ENCODE measurements at regions not wholly inside any gene's neighbourhood (a gene's known extent, or its start where the extent isn't known, plus 50 kb on each side); places are given as distances from the start of the nearest gene placed in this dataset.

DNA sequence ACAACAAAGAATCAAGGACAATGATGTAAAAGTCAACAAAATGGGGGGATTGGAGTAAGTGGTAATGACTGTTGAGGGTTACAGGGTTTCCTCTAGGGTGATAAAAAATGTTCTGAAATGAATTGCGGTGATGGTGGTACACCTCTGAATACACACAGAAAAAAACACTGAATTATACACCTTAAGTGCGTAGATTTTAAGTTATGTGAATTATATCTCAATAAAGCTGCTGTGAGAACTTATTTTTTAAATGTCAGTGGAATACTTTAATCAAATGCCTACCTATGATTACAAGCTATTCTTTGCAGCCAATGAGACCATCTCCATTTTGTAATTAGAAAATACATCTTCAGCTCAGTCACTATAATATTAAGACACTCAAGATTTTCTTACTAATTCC, 53.5 kb downstream of the ZNF608 start:
- no peak for DNase-seq (ENCODE audit: low read depth)
- H3K4me3 ChIP-seq (ENCODE audit: low read depth, low read length): no peak overlapping the region

DNA sequence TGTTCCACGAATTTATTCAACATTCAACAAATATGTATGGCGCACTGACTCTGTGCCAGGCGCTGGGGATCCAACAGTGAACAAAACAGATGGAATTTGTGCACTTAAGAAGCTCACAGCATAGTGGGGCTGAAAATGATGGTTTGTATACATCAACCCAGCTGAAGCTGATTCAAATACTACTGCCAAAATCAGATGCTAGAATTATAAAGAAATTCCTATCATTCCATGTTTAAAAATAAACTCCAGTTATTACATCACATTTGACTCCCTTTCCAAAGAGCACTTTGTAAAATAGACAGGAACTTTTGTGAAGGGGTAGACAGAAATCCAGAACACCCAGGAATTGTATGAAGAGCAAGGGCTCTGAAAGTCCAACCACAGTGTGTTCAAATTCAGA, 54.1 kb downstream of the ZNF608 start:
- no peak overlapping the region for H3K4me3 ChIP-seq (ENCODE audit: low read depth, low read length)
- peak; percentile 25 for DNase-seq (ENCODE audit: low read depth)

DNA sequence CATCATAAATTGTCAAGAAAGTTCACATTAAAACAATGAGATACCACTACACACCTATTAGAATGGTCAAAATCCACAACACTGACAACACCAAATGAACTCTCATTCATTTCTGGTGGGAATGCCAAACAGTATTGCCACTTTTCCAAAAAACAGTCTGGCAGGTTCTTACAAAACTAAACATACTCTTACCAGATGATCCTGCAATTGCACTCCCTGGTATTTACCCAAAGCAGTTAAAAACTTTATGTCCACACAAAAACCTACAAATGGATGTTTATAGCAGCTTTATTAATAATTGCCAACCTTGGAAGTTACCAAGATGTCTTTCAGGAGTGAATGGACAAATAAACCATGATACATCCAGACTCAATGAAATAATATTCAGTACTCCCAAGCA, 56.8 kb downstream of the ZNF608 start:
- H3K4me3 ChIP-seq (ENCODE audit: low read depth, low read length): no peak overlapping the region
- DNase-seq (ENCODE audit: low read depth): no peak

DNA sequence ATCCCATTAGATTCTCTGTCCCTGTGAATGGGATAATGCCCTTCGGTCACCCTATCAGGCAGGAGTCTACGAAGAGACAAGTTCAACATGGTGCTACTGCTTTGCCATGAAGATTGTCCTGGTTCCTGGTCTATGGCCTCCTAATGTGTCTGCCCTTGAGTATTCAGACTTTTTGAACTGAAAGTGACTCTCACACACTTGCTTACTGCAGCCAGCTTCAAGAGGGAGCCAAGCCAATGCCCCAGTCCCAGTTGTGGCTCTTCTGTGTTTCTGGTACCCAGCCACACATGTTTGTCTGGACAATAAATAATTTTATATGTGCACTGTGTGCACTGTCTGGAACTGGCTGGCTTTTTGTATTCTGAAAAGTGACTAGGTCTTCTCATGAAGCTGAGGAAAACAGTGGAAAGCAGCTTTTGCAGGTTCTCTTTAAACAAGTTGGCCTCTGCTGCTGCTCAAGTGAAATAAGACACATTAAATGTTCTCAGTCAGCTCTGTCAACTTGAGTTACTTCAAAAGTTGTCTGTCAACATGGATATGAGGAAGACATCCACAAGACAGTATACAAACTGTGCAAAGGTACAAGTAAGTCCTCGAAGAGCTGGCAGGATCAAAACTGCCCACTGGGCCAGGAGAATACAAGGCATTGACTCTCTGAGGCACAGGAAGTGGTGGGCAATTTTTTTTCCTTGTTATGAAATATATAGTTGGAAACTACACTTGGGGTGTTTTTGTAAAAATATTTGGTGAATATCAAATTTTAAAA, 60.0 kb downstream of the ZNF608 start:
- no peak overlapping the region for H3K4me3 ChIP-seq (ENCODE audit: low read depth, low read length)
- no peak for DNase-seq (ENCODE audit: low read depth)

DNA sequence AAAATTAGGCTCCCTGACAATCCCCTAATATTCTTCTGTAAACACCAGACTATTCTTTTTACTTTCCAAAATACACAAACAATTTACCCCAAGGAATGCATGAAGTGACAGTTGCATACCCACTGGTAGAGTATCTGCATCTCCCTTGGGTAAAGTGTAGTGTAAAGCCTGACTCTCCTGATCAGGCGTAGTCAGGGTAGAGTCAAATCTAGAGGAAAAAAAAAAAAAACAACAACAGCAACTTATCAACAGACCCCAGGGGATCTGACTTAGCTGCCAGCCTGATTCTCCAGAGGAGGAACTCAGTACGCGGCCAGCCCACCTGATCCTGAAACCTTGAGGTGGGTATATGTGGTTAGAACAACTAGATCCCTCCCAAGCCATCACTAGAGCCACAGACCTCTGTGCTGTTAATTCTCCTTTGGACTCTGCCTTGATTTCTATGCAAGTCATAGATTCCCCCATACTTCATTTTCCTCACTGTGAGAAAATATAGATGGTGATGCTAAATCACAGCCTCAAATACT, 61.0 kb downstream of the ZNF608 start:
- H3K4me3 ChIP-seq (ENCODE audit: low read depth, low read length): no peak overlapping the region
- no peak for DNase-seq (ENCODE audit: low read depth)

DNA sequence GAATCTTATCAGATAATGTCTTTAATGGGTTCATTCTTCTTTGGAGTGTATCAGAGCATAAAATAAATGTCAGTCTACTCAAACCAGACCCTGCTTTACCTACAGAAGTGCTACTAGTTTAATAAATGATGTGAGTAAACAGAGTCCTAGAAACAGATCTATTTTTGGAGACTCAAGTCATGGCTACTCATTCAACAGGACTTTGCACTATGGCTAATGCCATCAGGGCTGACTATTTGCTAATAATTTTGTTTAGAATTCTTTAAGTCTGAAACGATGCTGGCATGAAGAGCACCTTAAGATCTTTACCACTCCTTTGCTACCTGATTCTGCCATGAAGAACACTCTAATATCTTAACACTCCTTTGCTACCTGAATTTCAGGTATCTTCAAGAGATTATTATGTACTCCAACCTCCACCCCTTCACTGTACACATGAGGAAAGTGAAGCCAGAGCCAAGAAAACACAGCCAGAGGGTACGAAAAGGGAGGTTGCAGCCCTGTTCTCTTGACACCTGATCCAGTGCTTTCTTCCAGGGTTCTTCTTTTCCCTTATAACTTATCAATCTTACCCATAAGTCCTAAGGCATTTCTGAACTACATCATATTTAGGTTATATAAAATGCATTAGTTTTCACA, 62.4 kb downstream of the ZNF608 start:
- no peak for DNase-seq (ENCODE audit: low read depth)
- H3K4me3 ChIP-seq (ENCODE audit: low read depth, low read length): no peak overlapping the region

DNA sequence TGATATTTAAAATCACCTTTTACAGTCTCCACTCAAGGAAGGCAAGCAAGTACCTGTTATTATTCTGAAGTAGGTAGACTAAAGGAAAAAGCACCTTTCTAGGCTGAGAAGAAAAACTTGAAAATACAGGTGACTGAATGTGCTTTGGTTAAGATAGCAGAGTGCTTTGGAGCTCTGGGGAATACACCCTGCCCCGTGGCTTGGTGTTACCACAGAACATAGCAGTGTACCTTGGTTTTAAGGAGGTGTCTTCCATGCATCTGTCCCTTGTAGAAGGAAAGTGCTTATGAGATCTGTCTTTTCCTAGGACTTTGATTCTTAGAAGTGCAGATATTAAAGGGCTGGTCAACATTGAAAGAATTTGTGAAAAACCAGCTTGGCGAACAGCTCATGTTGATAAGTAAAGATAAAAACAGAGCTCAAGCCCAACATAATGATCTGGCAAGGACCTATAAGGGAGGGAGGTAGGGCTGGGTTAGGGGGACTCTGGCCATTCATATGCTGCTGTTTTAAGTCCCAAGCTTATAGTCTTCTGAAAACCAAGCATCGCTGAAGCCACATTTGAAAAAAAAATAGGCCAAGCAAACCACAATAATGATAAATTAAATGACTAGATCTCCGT, 66.8 kb downstream of the ZNF608 start:
- DNase-seq (ENCODE audit: low read depth): no peak
- H3K4me3 ChIP-seq (ENCODE audit: low read depth, low read length): no peak overlapping the region

DNA sequence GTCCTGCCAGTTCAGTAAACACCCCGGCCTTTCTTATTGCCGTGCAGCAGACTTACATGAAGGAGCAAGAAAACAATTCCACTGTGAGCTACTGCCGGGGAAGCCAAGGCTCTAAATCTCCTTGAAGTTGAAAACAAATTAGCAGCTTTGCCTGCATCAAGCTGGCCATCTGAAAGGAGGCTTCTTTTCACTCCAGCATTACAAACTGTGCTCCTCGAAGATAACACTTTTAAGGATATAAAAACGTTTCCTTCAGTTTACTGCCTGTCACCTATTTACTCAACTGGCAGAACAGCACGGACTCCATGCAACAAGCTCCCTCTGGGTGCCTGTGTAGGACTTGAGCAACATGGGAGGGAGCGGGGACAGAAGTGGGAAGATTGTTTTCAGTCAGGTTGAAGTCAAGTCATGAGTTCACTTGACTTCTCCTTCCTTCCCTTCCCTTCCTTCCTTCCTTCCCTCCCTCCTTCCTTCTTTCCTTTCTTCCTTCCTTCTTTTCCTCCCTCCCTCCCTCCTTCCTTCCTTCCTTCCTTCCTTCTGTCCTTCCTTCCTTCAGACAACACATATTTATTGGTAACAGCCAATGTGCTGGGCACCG, 67.4 kb downstream of the ZNF608 start:
- no peak for DNase-seq (ENCODE audit: low read depth)
- no peak overlapping the region for H3K4me3 ChIP-seq (ENCODE audit: low read depth, low read length)

DNA sequence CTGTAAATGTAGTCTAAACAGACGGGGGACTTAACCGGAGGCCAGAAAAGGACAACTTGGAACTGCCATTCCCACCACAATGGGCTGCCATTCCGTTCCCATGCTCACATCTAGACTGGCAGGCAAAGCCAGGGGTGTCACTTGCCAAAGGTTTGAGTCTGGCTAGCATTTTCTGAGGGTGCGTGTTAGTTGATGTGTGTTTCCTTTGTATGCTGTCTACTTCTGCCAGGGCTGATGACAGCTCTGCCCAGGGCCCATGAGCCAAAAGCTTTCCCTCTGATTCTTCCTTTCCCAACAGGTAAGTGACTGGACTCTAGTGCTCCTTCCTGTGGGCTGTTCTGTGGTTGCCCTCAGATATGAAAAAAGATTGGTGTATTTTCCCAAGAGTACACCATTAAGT, 68.0 kb downstream of the ZNF608 start:
- no peak for DNase-seq (ENCODE audit: low read depth)
- no peak overlapping the region for H3K4me3 ChIP-seq (ENCODE audit: low read depth, low read length)

DNA sequence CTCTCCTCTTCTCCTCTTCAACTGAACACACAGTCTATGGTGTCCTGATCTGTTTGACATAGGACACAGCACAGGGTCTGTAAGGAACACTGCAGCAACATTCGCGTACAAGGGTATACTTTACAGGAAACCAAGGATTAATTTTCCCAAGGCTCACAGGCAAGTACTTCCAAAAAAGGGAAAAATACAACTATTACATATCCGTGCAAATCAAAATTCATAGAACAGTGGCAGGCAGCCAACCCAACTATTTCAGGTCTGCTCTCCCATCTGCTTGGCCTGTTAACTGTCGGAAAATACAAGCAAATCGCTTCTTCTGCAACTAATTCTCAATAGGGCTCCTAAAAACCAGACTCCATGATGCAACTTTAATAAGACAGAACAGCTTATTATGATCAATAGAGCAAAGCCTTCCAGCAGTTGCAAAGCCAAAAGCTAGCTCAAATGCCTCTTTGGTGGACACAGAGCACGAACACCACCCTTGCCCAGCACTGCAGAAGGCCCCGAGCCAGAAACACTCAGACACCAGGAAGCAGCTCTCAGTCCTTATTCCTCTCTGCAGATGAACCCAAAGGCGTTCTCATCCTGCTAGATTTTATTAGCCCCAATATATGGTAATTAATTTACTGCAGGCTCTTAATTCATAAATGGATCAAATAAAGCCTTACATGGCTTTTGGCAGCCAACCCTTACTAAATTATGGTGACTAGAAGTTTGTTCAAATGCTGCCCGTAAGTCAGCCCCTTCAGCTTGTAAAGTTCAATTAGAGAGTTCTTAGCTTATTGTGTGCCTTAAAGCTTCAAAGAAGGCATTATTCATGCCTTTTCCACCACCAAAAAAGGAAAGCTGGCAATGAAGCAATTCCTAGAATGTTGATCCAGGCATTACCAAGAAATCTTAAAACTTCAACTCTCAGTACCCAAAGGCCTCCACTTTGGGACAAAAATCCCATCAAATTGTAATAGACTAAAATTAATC, 68.8 kb downstream of the ZNF608 start:
- DNase-seq (ENCODE audit: low read depth): no peak
- H3K4me3 ChIP-seq (ENCODE audit: low read depth, low read length): no peak overlapping the region

DNA sequence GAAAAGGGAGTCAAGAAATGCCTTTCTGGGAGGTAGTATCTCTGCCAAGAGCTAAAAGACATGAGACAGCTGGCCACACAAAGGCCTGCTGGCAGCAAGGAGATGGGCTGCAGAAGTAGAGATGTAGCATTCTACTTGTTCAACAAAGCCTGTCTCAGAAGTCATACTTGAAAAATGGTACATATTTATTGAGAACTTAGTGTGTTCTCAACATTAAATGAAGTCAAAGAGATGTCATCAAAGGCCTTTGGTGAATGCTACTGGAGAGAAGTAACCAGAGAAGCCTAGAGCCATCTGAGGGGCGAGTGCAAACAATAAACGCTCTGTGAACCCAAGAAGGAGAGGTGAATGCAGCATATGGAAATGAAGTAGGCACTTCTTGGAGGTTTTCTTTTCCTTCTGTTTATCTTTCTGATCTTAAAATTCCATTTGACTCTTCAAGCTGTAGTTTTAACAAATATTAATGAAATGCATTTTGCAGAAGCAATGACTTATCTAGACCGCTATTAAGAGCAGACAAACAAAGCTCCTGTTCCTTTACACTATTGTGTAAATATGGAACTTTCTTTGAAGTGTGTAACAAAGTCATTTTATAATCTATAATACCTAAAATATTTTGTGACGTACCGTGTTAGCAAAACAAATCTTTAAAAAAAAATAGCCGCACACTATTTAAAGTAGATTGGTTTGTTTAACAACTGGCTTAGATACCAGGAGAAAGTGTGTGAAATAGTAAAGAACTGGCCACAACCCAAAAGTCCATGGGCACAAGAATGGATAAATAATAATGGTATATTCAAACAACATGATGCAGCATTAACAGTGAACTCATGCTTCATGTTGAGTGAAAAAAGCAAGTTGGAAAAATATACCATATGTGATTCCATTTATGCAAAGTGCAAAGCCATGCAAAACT, 70.2 kb downstream of the ZNF608 start:
- no peak overlapping the region for H3K4me3 ChIP-seq (ENCODE audit: low read depth, low read length)
- DNase-seq (ENCODE audit: low read depth): no peak

DNA sequence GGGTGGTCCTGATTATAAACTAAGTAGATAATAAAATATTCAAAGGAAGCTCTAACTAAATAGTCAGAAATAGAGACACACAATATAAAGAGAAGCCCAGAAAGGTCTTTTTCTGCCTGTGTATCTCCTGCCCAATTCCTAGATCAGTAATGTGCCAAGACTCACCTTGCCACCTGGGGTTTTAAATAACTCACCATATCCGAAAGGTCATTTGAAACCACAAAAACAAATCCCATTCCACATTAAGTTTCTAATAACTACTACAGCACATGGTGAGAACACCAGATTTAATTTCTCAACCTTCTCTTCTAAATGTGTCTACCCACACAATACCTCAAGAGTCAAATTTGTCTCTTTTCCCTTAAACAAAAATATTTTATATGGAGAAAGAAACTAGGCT, 75.2 kb downstream of the ZNF608 start:
- no peak overlapping the region for H3K4me3 ChIP-seq (ENCODE audit: low read depth, low read length)
- DNase-seq (ENCODE audit: low read depth): no peak

DNA sequence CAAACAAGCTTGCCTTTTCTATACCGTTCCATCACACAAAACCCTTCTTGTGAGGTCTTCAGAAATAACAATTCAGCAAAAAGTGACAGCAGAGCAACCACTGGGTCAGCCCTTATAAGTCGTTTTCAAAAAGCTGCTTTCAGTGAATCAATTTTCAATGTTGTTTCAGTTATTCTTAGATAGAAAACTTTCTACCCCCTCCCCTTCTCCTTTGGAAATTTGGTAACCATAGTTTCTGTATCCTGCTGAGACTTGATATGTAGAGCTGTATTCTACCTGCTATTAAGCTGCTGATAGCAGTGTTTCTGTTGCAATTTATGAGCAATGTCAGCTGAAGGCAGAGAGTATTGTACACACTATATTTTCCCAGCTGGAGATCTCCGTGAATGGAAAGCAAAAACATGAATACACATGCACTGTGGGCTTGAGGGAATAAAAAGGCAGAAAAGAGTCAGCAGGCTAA, 75.7 kb downstream of the ZNF608 start:
- no peak overlapping the region for H3K4me3 ChIP-seq (ENCODE audit: low read depth, low read length)
- DNase-seq (ENCODE audit: low read depth): no peak

DNA sequence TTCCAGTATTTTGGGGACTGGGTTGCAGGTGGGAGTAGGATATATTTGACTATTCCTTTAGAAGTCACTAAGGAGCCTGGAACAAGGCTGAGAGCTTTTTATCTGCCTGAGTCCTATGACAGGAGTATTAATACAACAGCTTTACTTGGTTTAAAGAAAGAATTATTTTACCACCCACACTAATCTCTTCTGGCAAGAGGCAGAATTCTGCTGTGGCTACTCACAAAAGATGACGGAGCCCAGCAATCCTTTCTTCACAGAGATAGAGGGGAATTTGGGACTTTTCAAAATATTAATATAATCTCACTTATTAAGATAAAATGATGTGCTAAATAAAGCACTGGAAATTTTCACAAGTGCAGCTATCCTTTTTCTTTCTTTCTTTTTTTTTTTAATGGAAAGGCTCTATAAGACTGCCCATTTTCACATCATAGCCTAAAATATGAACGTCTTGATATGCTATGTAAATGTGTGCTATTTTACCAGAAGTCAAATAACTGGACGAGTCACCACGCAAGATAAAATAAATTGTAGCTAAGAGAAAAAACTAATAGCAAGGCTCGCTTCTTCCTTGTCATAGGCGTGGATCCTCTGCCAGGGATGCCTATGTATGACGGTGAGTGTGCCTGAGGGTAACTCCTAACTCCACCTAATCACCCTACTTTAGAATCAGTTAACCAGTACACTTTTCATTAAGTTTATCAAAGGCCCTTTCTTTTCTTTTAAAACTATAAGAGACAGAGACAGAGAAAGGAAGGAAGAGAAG, 76.3 kb downstream of the ZNF608 start:
- H3K4me3 ChIP-seq (ENCODE audit: low read depth, low read length): no peak overlapping the region

DNA sequence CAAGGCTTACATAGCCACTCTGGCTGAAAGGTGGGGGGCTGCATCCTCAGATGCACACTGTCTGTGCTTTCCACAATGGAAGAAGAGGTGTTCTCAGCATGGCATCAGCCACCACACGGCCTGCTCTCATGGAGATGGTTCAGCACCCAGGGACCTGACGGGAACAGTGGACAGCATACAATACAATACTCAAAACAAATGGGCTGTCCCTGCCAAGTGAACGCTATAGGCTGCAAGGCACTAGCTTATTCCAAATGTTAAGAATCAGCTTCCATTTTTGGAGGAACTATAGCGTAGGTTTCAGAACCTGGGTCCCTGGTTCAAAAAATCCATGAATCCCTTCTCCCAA, 77.2 kb downstream of the ZNF608 start:
- no peak for DNase-seq (ENCODE audit: low read depth)
- no peak overlapping the region for H3K4me3 ChIP-seq (ENCODE audit: low read depth, low read length)

More for the DNA sequence above, 76.3 kb downstream of the ZNF608 start:
- no peak for DNase-seq (ENCODE audit: low read depth)

DNA sequence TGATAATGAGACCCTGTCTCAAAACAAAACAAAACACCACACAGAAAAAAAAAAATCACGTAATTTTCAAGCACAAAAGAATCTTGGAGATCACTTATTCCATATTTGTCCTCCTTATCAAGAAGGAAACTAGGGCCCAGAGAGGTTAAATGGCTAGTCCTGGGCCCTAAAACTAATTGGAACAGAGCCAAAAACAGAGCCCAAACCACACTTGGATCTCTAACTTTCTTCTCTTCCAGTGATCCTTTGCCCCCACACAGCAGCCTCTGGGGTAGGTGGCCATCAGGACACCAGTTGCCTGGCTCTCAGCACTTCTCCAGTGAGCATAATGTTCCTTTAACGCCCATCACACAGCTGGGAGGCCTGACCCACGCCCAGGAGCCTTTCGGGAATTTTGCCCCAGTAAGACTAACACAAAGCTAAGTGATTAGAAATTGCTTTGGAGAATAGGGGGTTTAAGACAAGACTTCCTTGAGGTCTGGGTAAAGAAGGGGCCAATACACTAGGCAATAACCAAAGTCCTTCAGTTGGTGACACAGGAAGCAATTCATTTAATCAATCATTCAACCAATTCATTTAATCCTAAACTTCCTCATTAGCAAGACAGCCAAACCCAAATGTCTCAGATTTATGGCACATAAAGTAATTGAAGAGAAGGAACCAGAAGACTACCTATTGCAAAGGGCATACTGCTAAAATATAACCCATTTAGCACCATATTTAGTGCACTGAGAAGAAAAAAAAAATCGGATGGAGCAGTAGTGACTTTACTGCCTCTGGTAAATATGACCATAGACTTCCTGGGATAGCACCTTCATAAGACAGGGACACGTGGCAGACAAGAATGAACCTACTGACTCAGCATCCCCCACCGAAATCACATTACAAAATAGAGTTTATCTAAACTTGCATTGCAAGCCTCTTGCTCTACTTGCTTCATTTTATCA, 77.8 kb downstream of the ZNF608 start:
- no peak for DNase-seq (ENCODE audit: low read depth)
- no peak overlapping the region for H3K4me3 ChIP-seq (ENCODE audit: low read depth, low read length)
